ENCODE measurements at regions not wholly inside any gene's neighbourhood (a gene's known extent, or its start where the extent isn't known, plus 50 kb on each side); places are given as distances from the start of the nearest gene placed in this dataset.

GRCh38 chr10:128599538-128599937, 473.3 kb upstream of the MKI67 start:
- TF ChIP-seq POLR2A (IDR thresholded peaks at IDR 0.05; ENCODE audit: low read length), result no peak
- no peak for TF ChIP-seq GATA1 (IDR thresholded peaks at IDR 0.05; ENCODE audit: low read depth, low read length)

GRCh38 chr10:128602183-128602582, 476.0 kb upstream of the MKI67 start:
- TF ChIP-seq POLR2A (IDR thresholded peaks at IDR 0.05; ENCODE audit: low read length) (no peak), GATA1 (IDR thresholded peaks at IDR 0.05; ENCODE audit: low read depth, low read length) (no peak)
- no peak for DNase-seq

More at GRCh38 chr10:128599538-128599937, 473.3 kb upstream of the MKI67 start:
- no peak for DNase-seq

GRCh38 chr10:128604025-128604424, 477.8 kb upstream of the MKI67 start:
- TF ChIP-seq GATA1 (IDR thresholded peaks at IDR 0.05; ENCODE audit: low read depth, low read length) (no peak), POLR2A (IDR thresholded peaks at IDR 0.05; ENCODE audit: low read length) (no peak)
- no peak for DNase-seq

- DNase-seq, result no peak
- TF ChIP-seq GATA1 (IDR thresholded peaks at IDR 0.05; ENCODE audit: low read depth, low read length) (no peak), POLR2A (IDR thresholded peaks at IDR 0.05; ENCODE audit: low read length) (no peak)
Observed at GRCh38 chr10:128605180-128605579, 479.0 kb upstream of the MKI67 start.

GRCh38 chr10:128606055-128606454, 479.8 kb upstream of the MKI67 start:
- DNase-seq, result no peak
- TF ChIP-seq GATA1 (IDR thresholded peaks at IDR 0.05; ENCODE audit: low read depth, low read length), result no peak
- no peak for TF ChIP-seq POLR2A (IDR thresholded peaks at IDR 0.05; ENCODE audit: low read length)

GRCh38 chr10:128608791-128609190, 482.6 kb upstream of the MKI67 start:
- DNase-seq, result no peak
- no peak for TF ChIP-seq GATA1 (IDR thresholded peaks at IDR 0.05; ENCODE audit: low read depth, low read length)
- no peak for TF ChIP-seq POLR2A (IDR thresholded peaks at IDR 0.05; ENCODE audit: low read length)

GRCh38 chr10:128609460-128609859, 483.2 kb upstream of the MKI67 start:
- no peak for DNase-seq
- TF ChIP-seq GATA1 (IDR thresholded peaks at IDR 0.05; ENCODE audit: low read depth, low read length) (no peak), POLR2A (IDR thresholded peaks at IDR 0.05; ENCODE audit: low read length) (no peak)

- TF ChIP-seq POLR2A (IDR thresholded peaks at IDR 0.05; ENCODE audit: low read length), result no peak
- TF ChIP-seq GATA1 (IDR thresholded peaks at IDR 0.05; ENCODE audit: low read depth, low read length), result no peak
- DNase-seq, result no peak
Observed at GRCh38 chr10:128610113-128610512, 483.9 kb upstream of the MKI67 start.

GRCh38 chr10:128612195-128612594, 486.0 kb upstream of the MKI67 start:
- DNase-seq, result no peak
- TF ChIP-seq POLR2A (IDR thresholded peaks at IDR 0.05; ENCODE audit: low read length) (no peak), GATA1 (IDR thresholded peaks at IDR 0.05; ENCODE audit: low read depth, low read length) (no peak)

- no peak for TF ChIP-seq POLR2A (IDR thresholded peaks at IDR 0.05; ENCODE audit: low read length)
- TF ChIP-seq GATA1 (IDR thresholded peaks at IDR 0.05; ENCODE audit: low read depth, low read length), result no peak
- no peak for DNase-seq
Observed at GRCh38 chr10:128612631-128613030, 486.4 kb upstream of the MKI67 start.

GRCh38 chr10:128614016-128614605, 487.9 kb upstream of the MKI67 start:
- DNase-seq, result no peak
- TF ChIP-seq GATA1 (IDR thresholded peaks at IDR 0.05; ENCODE audit: low read depth, low read length) (no peak), POLR2A (IDR thresholded peaks at IDR 0.05; ENCODE audit: low read length) (no peak)

- TF ChIP-seq GATA1 (IDR thresholded peaks at IDR 0.05; ENCODE audit: low read depth, low read length) (no peak), POLR2A (IDR thresholded peaks at IDR 0.05; ENCODE audit: low read length) (no peak)
- no peak for DNase-seq
Observed at GRCh38 chr10:128614802-128615553, 488.8 kb upstream of the MKI67 start.

GRCh38 chr10:128617532-128617931, 491.3 kb upstream of the MKI67 start:
- no peak for DNase-seq

GRCh38 chr10:128622706-128623105, 496.5 kb upstream of the MKI67 start:
- TF ChIP-seq GATA1 (IDR thresholded peaks at IDR 0.05; ENCODE audit: low read depth, low read length), result no peak
- TF ChIP-seq POLR2A (IDR thresholded peaks at IDR 0.05; ENCODE audit: low read length), result no peak
- no peak for DNase-seq

More at GRCh38 chr10:128617532-128617931, 491.3 kb upstream of the MKI67 start:
- TF ChIP-seq POLR2A (IDR thresholded peaks at IDR 0.05; ENCODE audit: low read length), result no peak
- TF ChIP-seq GATA1 (IDR thresholded peaks at IDR 0.05; ENCODE audit: low read depth, low read length), result no peak

GRCh38 chr10:128623776-128624175, 497.6 kb upstream of the MKI67 start:
- TF ChIP-seq GATA1 (IDR thresholded peaks at IDR 0.05; ENCODE audit: low read depth, low read length) (no peak), POLR2A (IDR thresholded peaks at IDR 0.05; ENCODE audit: low read length) (no peak)
- DNase-seq, result no peak

All from erythroblast (primary cell).